ENCODE measurements at regions not wholly inside any gene's neighbourhood (a gene's known extent, or its start where the extent isn't known, plus 50 kb on each side); places are given as distances from the start of the nearest gene placed in this dataset.

DNA sequence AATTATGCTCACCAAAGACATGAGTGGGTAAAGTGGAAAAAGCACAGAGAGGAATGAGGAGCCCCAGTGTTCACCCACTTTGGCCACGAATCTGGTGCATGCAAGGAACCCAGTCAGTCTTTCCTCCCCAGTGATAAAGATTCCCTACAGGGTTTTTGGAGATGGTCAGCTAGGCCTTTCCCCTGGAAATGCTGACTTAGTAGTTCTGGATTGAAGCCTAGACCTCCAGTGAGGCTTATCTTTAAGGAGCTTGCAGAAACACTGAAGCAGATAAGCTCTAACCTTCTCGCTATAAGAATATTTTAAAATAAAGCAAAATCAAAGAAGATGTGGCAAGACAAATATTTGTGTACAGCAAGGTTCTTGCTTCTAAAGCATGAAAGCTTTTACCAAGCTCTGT, 178.3 kb upstream of the CCDC68 start:
- TF ChIP-seq, protein P1, sequence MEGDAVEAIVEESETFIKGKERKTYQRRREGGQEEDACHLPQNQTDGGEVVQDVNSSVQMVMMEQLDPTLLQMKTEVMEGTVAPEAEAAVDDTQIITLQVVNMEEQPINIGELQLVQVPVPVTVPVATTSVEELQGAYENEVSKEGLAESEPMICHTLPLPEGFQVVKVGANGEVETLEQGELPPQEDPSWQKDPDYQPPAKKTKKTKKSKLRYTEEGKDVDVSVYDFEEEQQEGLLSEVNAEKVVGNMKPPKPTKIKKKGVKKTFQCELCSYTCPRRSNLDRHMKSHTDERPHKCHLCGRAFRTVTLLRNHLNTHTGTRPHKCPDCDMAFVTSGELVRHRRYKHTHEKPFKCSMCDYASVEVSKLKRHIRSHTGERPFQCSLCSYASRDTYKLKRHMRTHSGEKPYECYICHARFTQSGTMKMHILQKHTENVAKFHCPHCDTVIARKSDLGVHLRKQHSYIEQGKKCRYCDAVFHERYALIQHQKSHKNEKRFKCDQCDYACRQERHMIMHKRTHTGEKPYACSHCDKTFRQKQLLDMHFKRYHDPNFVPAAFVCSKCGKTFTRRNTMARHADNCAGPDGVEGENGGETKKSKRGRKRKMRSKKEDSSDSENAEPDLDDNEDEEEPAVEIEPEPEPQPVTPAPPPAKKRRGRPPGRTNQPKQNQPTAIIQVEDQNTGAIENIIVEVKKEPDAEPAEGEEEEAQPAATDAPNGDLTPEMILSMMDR (IDR thresholded peaks at IDR 0.05) = no peak
- TF ChIP-seq EZH2phosphoT487 (IDR thresholded peaks at IDR 0.05) = no peak

All from neural progenitor cell (in vitro differentiated cells).